GM21390 (cell line): ENCODE measurements at regions not wholly inside any gene's neighbourhood (a gene's known extent, or its start where the extent isn't known, plus 50 kb on each side); places are given as distances from the start of the nearest gene placed in this dataset.

Experiments
- ATAC-seq: cut with Tn5 transposase; IDR thresholded peaks from one replicate; pipeline ENCODE4 v1.9.1; 2021; ENCODE audit not compliant: unreplicated experiment

- no peak for ATAC-seq
These were observed 83.6 kb upstream of the FXR1 start for GRCh38 chr3:180828723-180829408.

DNA sequence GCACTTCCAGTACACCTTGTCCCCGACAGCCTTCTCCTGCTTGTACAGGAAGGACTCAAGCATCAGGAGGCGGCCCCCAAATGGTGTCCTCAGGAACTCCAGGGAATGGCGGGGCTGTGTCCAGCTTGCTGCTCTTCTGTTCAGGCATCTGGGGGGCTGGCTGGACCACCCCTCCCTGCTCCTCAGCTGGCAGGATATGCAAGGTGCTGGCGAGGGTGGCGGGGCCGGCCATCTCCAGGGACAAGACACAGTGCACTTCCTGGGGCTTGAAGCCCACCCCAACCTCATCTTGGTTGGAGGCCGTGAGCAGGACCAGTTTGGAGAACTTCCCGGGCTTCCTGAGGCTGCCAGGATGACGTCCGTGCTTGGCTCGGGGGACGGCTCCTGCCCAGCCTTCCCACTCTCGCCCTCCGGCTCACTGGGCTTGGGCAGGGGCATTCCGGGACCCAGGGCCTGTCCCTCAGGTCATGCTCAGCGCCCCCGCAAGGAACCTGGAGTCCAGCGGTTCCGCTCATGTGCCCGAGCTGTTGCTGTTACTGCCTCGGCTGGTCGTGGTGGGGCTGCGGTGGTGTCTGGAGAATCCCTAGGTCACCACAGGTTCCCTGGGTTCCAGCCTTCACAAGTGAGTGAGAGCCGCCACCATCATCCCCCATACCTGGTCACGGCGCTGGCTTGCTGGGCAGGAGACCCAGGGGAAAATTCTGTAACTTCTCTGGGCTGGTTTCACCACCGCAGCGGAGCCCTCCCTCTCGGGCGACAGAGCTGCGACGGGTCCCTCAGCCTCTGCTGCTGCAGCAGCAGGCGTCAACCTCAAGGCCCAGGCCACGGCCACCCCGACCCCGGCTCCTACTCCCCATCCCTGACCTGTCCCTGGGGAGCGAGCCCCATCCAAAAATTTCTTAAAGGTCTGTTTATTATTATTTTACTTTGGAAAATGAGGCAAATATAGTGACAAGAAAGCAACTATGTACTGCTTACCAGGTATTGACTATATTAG is 82.8 kb upstream of the FXR1 start:
- ATAC-seq: no peak

DNA sequence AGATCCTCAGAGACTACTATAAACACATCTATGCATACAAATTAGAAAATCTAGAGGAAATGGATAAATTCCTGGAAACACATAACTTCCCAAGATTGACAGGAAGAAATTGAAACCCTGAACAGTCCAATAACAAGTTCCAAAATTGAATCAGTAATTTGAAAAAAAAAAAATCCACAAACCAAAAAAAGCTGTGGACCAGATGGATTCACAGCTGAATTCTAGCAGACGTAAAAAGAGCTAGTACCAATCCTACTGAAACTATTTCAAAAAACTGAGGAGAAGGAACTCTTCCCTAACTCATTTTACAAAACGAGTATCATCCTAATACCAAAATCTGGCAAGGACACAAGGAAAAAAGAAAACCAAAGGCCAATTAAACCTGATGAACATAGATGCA is 77.0 kb upstream of the FXR1 start:
- no peak for ATAC-seq

- no peak for ATAC-seq
These were observed 75.7 kb upstream of the FXR1 start for GRCh38 chr3:180836766-180837165.

- no peak for ATAC-seq
These were observed 57.6 kb upstream of the FXR1 start for GRCh38 chr3:180854887-180855286.

DNA sequence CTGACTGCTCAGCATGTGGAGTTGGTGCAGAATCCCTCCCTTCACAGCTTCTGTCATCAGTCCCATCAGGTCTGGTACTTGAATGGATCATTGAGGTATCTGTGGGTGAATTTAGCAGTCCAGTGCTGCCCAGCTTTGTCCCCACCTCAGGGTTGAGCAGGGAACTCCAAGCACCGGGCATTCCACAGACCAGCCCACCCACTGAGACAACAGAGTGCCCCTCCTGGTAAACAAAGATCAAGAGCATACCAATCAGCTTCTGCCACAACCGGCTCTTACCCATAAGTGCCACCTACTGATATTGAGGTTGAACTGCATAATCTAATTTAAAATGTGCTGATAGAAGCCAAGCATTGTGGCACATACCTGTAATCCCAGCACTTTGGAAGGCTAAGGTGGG is 57.1 kb upstream of the FXR1 start:
- peak; percentile 71 for ATAC-seq

DNA sequence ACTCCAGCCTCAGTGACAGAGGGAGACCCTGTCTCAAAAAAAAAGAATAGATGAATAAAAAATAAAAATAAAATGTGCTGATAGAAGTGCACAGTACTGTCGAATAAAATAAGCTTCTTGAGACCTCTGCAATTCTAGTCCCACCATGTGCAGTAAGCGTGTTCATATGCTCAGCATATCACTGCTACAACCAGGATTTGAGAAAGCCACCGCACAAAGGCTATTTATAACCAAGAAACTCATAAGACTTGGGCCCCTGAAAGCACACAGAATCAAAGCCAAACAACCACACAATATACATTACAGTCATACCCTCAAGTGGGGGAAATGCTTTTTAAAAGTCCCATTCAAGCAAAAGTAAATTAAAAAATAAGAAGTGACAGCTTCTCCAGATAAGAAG is 56.5 kb upstream of the FXR1 start:
- no peak for ATAC-seq

- ATAC-seq: no peak
These were observed 52.2 kb upstream of the FXR1 start for GRCh38 chr3:180860180-180860858.
